ENCODE measurements at regions not wholly inside any gene's neighbourhood (a gene's known extent, or its start where the extent isn't known, plus 50 kb on each side); places are given as distances from the start of the nearest gene placed in this dataset.

- no peak for TF ChIP-seq CTCF (IDR thresholded peaks at IDR 0.05; ENCODE audit: insufficient read depth, low read length)
- TF ChIP-seq POLR2AphosphoS5 (IDR thresholded peaks at IDR 0.05; ENCODE audit: low read depth): no peak
- TF ChIP-seq REST (IDR thresholded peaks at IDR 0.05; ENCODE audit: insufficient replicate concordance, low read depth): no peak
Observed at GRCh38 chr4:173794662-173795061, 264.6 kb upstream of the HAND2 start.

Data from HL-60 (cell line).